AML-193 (cell line): ENCODE measurements at regions not wholly inside any gene's neighbourhood (a gene's known extent, or its start where the extent isn't known, plus 50 kb on each side); places are given as distances from the start of the nearest gene placed in this dataset.
"Not testable (repeated sequence)": the region's sequence is repeated elsewhere in the genome, so short reads cannot be mapped to it uniquely, and the experiment has no call there.

Experiments
- DNase-seq, 2 experiments: peaks; one replicate each; lab custom pipeline; 2025; lab: John Stamatoyannopoulos, UW

- no peak for DNase-seq
Observed at GRCh38 chr3:194950906-194951628, 265.4 kb downstream of the FAM43A start.

- not testable (repeated sequence) for DNase-seq
Observed at GRCh38 chr3:194951629-194951920, 265.9 kb downstream of the FAM43A start.

- DNase-seq, result no peak
Observed at GRCh38 chr3:194951931-194952582, 266.4 kb downstream of the FAM43A start.

GRCh38 chr3:194952841-194953241, 267.2 kb downstream of the FAM43A start:
- no peak for DNase-seq

- no peak for DNase-seq
Observed at GRCh38 chr3:194953291-194953690, 267.6 kb downstream of the FAM43A start.

- DNase-seq, result no peak
Observed at GRCh38 chr3:194955546-194955945, 269.9 kb downstream of the FAM43A start.

- no peak for DNase-seq
Observed at GRCh38 chr3:194955979-194956696, 270.5 kb downstream of the FAM43A start.

GRCh38 chr3:194956697-194957396, 271.2 kb downstream of the FAM43A start:
- DNase-seq, result no peak

- DNase-seq, result no peak
Observed at GRCh38 chr3:194957743-194958240, 272.1 kb downstream of the FAM43A start.

- DNase-seq, result no peak
Observed at GRCh38 chr3:194959217-194959616, 273.5 kb downstream of the FAM43A start.

- not testable (repeated sequence) for DNase-seq
Observed at GRCh38 chr3:194959666-194960065, 274.0 kb downstream of the FAM43A start.

- no peak for DNase-seq
Observed at GRCh38 chr3:194960446-194961032, 274.9 kb downstream of the FAM43A start.

GRCh38 chr3:194961149-194961548, 275.5 kb downstream of the FAM43A start:
- no peak for DNase-seq

GRCh38 chr3:194961571-194961970, 275.9 kb downstream of the FAM43A start:
- DNase-seq, result no peak

- no peak for DNase-seq
Observed at GRCh38 chr3:194962056-194962455, 276.4 kb downstream of the FAM43A start.

GRCh38 chr3:194964809-194965208, 279.1 kb downstream of the FAM43A start:
- no peak for DNase-seq

GRCh38 chr3:194967151-194968117, 281.8 kb downstream of the FAM43A start:
- no peak for DNase-seq

GRCh38 chr3:194970066-194970465, 284.4 kb downstream of the FAM43A start:
- no peak for DNase-seq

- no peak for DNase-seq
Observed at GRCh38 chr3:194971009-194971408, 285.3 kb downstream of the FAM43A start.

- no peak for DNase-seq
Observed at GRCh38 chr3:194971965-194972364, 286.3 kb downstream of the FAM43A start.

GRCh38 chr3:194972641-194973040, 287.0 kb downstream of the FAM43A start:
- no peak for DNase-seq
